K562 (cell line): ENCODE measurements at regions not wholly inside any gene's neighbourhood (a gene's known extent, or its start where the extent isn't known, plus 50 kb on each side); places are given as distances from the start of the nearest gene placed in this dataset.

Source experiments
- ATAC-seq: fragments of 200-7000 bp; cut with Tn5 transposase; 3 replicates; pipeline ENCODE4 v1.9.1; 2020; ENCODE audit warnings: moderate library complexity
- BruUV-seq: library from RNA; stranded (reverse); fragments of 400-500 nt; replicated peaks from 2 replicates; lab custom pipeline; 2021; lab: Mats Ljungman, UMichigan
- CTCF ChIA-PET: fragments of 300-600 bp; formaldehyde crosslinking; extraction: SDS; loops from one replicate; lab custom pipeline; 2021; ENCODE audit warnings: low intra/inter-chr PET ratio; lab: Yijun Ruan, JAX
- POLR2A ChIA-PET: fragments of 300-600, 350-650 bp; sonication (Branson Sonifier 250); formaldehyde crosslinking; extraction: SDS; loops from one replicate; lab custom pipeline; 2021; ENCODE audit warnings: antibody characterized with exemption, inconsistent platforms; lab: Yijun Ruan, JAX
- DNase-seq, 4 experiments: peaks; one replicate each; pipeline versions ENCODE4 v3.0.0 to v3.0.0-alpha.2; 2011 to 2018; ENCODE audit warnings: low spot score in 3 of 4, mixed read lengths in 3 of 4; ENCODE audit errors: extremely low read depth in 1 of 4
- FAIRE-seq: peaks from 2 replicates; lab custom pipeline; 2011; peaks lifted over from hg19 to GRCh38; lab: Jason Lieb, UNC
- H2AFZ ChIP-seq: 2 replicates; pipeline ENCODE4 v1.6.0; 2011; ENCODE audit warnings: low read depth, low read length, control low read depth, inconsistent platforms
- H3K27ac ChIP-seq: fragments of 200-600 bp; 3 replicates; pipeline ENCODE4 v1.8.0; 2011; ENCODE audit warnings: low read depth, mild to moderate bottlenecking, control low read depth, inconsistent platforms, low read length, moderate library complexity, mixed read lengths; ENCODE audit errors: extremely low read depth
- H3K27me3 ChIP-seq, 2 experiments: fragments of 300-600 bp in 1 of 2; 2 replicates in 1 of 2; 3 replicates in 1 of 2; pipeline versions ENCODE4 v1.6.0 to v1.8.0; 2011; ENCODE audit warnings: inconsistent platforms in 2 of 2, low read length in 2 of 2, mild to moderate bottlenecking in 1 of 2, mixed read lengths in 1 of 2, moderate library complexity in 1 of 2; ENCODE audit not compliant: control insufficient read depth in 2 of 2, insufficient read depth in 2 of 2
- H3K36me3 ChIP-seq: fragments of 300-600 bp; 3 replicates; pipeline ENCODE4 v1.8.0; 2011; ENCODE audit warnings: mild to moderate bottlenecking, low read length, inconsistent platforms; ENCODE audit not compliant: control insufficient read depth, insufficient read depth
- H3K4me1 ChIP-seq, 2 experiments: fragments of 200-600 bp in 1 of 2; replicated peaks in 1 of 2; 2 replicates in 1 of 2; 3 replicates in 1 of 2; pipeline versions ENCODE4 v1.5.1 to v1.8.0; 2011; ENCODE audit warnings: inconsistent platforms in 2 of 2, low read length in 2 of 2, mild to moderate bottlenecking in 1 of 2, mixed read lengths in 1 of 2, moderate library complexity in 1 of 2; ENCODE audit not compliant: control insufficient read depth in 2 of 2, insufficient read depth in 2 of 2
- H3K4me2 ChIP-seq: 2 replicates; pipeline ENCODE4 v1.6.1; 2011; ENCODE audit warnings: low read length, control low read depth, inconsistent platforms, mixed read lengths; ENCODE audit not compliant: insufficient read depth
- H3K4me3 ChIP-seq: fragments of 200-600 bp; sonication (generic), shearing (Covaris generic); 2 replicates; pipeline ENCODE4 v1.5.1; 2016; ENCODE audit warnings: control low read depth, inconsistent platforms
- H3K79me2 ChIP-seq: fragments of 200-600 bp; 3 replicates; pipeline ENCODE4 v1.8.0; 2011; ENCODE audit warnings: low read length, inconsistent platforms; ENCODE audit not compliant: control insufficient read depth, insufficient read depth
- H3K9ac ChIP-seq, 2 experiments: 2 replicates each; pipeline versions ENCODE4 v1.6.0 to v1.6.1; 2011; ENCODE audit warnings: low read depth in 2 of 2, low read length in 2 of 2, control low read depth in 1 of 2, inconsistent platforms in 1 of 2, mild to moderate bottlenecking in 1 of 2, mixed read lengths in 1 of 2; ENCODE audit not compliant: insufficient read depth in 1 of 2
- H3K9me1 ChIP-seq: one replicate; pipeline ENCODE4 v1.6.0; 2011; ENCODE audit warnings: inconsistent platforms, mild to moderate bottlenecking, low read length, moderate library complexity; ENCODE audit not compliant: control insufficient read depth, insufficient read depth
- H3K9me3 ChIP-seq: replicated peaks from 2 replicates; pipeline ENCODE4 v1.5.1; 2011; ENCODE audit warnings: low read depth, low read length, inconsistent platforms; ENCODE audit not compliant: control insufficient read depth, insufficient read depth
- H4K20me1 ChIP-seq: replicated peaks from 2 replicates; pipeline ENCODE4 v1.6.1; 2011; ENCODE audit warnings: low read length, inconsistent platforms, mixed read lengths; ENCODE audit not compliant: control insufficient read depth, insufficient read depth
- C11orf30 ChIP-seq: fragments of 450-650 bp; IDR thresholded peaks from 2 replicates; pipeline ENCODE4 v1.6.1; 2016; ENCODE audit warnings: low read depth, mild to moderate bottlenecking
- CBX8 ChIP-seq: fragments of 200-600 bp; sonication (generic); IDR thresholded peaks from 2 replicates; pipeline ENCODE4 v1.6.1; 2012; ENCODE audit warnings: borderline replicate concordance, mixed run types, low read depth, mild to moderate bottlenecking, moderate library complexity, mixed read lengths, low read length, control low read depth, inconsistent platforms; ENCODE audit not compliant: poor library complexity, severe bottlenecking; ENCODE audit errors: extremely low read depth
- COPS2 ChIP-seq: fragments of 450-650 bp; conservative IDR thresholded peaks from 2 replicates; pipeline ENCODE4 v1.6.1; 2016; ENCODE audit warnings: mild to moderate bottlenecking, moderate library complexity
- EZH2 ChIP-seq: IDR thresholded peaks from 2 replicates; pipeline ENCODE4 v1.6.1; 2012; ENCODE audit warnings: low read depth, mild to moderate bottlenecking, inconsistent platforms, low read length, borderline replicate concordance
- FOXA1 ChIP-seq: fragments of 450-650 bp; IDR thresholded peaks from 2 replicates; pipeline ENCODE4 v1.6.1; 2016; ENCODE audit warnings: mild to moderate bottlenecking, borderline replicate concordance
- FUS ChIP-seq: fragments of 200-400 bp; formaldehyde crosslinking; optimal IDR thresholded peaks from 2 replicates; pipeline ENCODE3; 2017; ENCODE audit warnings: low read depth, low read length
- MBD2 ChIP-seq: sonication (generic); IDR thresholded peaks from 2 replicates; pipeline ENCODE4 v1.6.1; 2016; ENCODE audit warnings: low read depth, borderline replicate concordance
- PHF8 ChIP-seq: fragments of 200-600 bp; sonication (generic); IDR thresholded peaks from 2 replicates; pipeline ENCODE4 v1.6.1; 2012; ENCODE audit warnings: mixed run types, mild to moderate bottlenecking, inconsistent platforms, low read length, moderate library complexity, borderline replicate concordance
- XRCC5 ChIP-seq: fragments of 200-400 bp; formaldehyde crosslinking; IDR thresholded peaks from 2 replicates; pipeline ENCODE4 v1.6.1; 2017; ENCODE audit warnings: low read depth, mild to moderate bottlenecking, low read length
- YBX1 ChIP-seq: fragments of 450-650 bp; IDR thresholded peaks from 2 replicates; pipeline ENCODE4 v1.7.1; 2016; ENCODE audit warnings: mild to moderate bottlenecking
- ZNF121 ChIP-seq: sonication (generic); formaldehyde crosslinking; conservative IDR thresholded peaks from 2 replicates; pipeline ENCODE4 v1.8.0; 2022; ENCODE audit warnings: missing genetic modification reagents
- ZNF212 ChIP-seq: fragments of 450-650 bp; formaldehyde crosslinking; IDR thresholded peaks from 2 replicates; pipeline ENCODE4 v1.4.0; 2020; ENCODE audit warnings: mild to moderate bottlenecking
- ZNF324 ChIP-seq: fragments of 250-450 bp; sonication (Bioruptor Pico); IDR thresholded peaks from 2 replicates; pipeline ENCODE4 v1.4.0; 2020; ENCODE audit warnings: mild to moderate bottlenecking
- ZNF699 ChIP-seq: fragments of 250-450 bp; sonication (Bioruptor Pico); IDR thresholded peaks from 2 replicates; pipeline ENCODE4 v1.8.0; 2021; ENCODE audit warnings: mild to moderate bottlenecking, moderate library complexity; ENCODE audit not compliant: insufficient replicate concordance
- WGBS: fragments of 100-300 bp; shearing (Covaris generic); methylation state at CpG from one replicate; pipeline ENCODE4 v1.1.6; 2016; ENCODE audit warnings: low coverage, mixed read lengths; ENCODE audit not compliant: insufficient coverage; ENCODE audit errors: missing lambda C conversion rate; 5-methylcytosine and 5-hydroxymethylcytosine counted together
- in situ Hi-C: fragments of 300-500 bp; cut with MboI; formaldehyde crosslinking; loops from 4 replicates; pipeline ENCODE4 v1.15.0; 2018; ENCODE audit warnings: inconsistent platforms, mixed read lengths
- intact Hi-C: fragments of 100-400 bp; cut with micrococcal nuclease; formaldehyde crosslinking; loops from 2 replicates; pipeline ENCODE4 v1.14.2; 2022
- TF ChIP-seq, protein P1 (sequence below): fragments of 450-650 bp; formaldehyde crosslinking; IDR thresholded peaks from 2 replicates; pipeline ENCODE4 v1.4.0; 2020; ENCODE audit warnings: mild to moderate bottlenecking, mixed read lengths
- TF ChIP-seq, protein P2 (sequence below): IDR thresholded peaks from 2 replicates; pipeline ENCODE4 v1.6.1; 2012; ENCODE audit warnings: low read depth, low read length, improper control_type of control experiment, borderline replicate concordance
- TF ChIP-seq, protein P3 (sequence below): fragments of 450-650 bp; IDR thresholded peaks from 2 replicates; pipeline ENCODE4 v1.6.1; 2014; ENCODE audit warnings: low read depth, mild to moderate bottlenecking, moderate library complexity, borderline replicate concordance

DNA sequence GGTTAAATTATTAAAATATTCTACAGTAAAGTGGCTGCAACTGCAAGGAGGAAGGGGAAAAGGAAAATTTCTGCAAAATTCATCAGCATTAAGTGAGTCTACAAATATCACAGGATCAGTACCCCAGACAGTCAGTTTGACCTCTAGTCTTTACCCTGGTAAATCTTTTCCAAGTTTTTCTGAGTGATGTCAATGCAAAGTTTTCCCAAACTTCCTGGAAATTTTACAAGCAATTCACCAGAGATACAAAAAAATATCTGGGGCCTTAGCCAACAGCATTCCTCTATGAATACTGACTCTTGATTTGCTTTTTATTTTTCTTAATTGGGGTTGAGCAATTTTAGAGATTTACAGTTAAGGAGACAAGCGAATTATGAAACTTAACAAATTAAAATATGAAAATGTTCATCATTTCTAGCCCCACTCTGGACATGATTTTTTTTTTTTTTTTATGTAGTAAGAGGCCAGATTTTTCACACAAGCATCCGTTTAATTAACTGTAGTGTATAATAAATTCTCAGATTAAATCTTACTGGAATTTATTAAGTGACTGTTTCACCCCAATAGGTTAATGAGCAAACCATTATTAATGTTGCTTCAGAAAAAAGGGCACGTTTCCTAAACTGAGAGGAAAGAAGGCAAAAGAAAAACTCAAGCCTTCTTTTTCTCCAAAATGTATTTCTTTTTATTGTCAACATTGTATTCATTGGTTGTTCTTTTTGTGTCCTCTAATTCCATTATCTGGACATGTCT is 539.5 kb upstream of the FZD8 start:
- no TSS peak for BruUV-seq
- Histone ChIP-seq H3K27ac (no peak overlapping the region), H3K9me3 (no peaks in the 10 kb centered on the region), H3K79me2 (no peaks in the 10 kb centered on the region), H3K4me3 (no peak overlapping the region), H4K20me1 (no peaks in the 10 kb centered on the region), H3K4me2 (no peak overlapping the region), H3K27me3 (no peaks in the 10 kb centered on the region), H3K9ac (no peak overlapping the region), H3K4me1 (no peaks in the 10 kb centered on the region), H3K36me3 (no peaks in the 10 kb centered on the region), H2AFZ (no peak overlapping the region), H3K9me1 (no peaks in the 10 kb centered on the region)
- ChIA-PET POLR2A (no interaction called here), CTCF (no interaction called here)
- TF ChIP-seq ZNF121 (CRISPR knock-in tag) (no peak), FUS (no peak), ZNF324 (CRISPR knock-in tag) (no peak), YBX1 (no peak), C11orf30 (no peak), CBX8 (no peak), EZH2 (no peak), ZNF699 (CRISPR knock-in tag) (no peak), PHF8 (no peak), COPS2 (no peak), FOXA1 (no peak), MBD2 (no peak), XRCC5 (no peak), ZNF212 (CRISPR knock-in tag) (no peak)
- TF ChIP-seq, protein P1, sequence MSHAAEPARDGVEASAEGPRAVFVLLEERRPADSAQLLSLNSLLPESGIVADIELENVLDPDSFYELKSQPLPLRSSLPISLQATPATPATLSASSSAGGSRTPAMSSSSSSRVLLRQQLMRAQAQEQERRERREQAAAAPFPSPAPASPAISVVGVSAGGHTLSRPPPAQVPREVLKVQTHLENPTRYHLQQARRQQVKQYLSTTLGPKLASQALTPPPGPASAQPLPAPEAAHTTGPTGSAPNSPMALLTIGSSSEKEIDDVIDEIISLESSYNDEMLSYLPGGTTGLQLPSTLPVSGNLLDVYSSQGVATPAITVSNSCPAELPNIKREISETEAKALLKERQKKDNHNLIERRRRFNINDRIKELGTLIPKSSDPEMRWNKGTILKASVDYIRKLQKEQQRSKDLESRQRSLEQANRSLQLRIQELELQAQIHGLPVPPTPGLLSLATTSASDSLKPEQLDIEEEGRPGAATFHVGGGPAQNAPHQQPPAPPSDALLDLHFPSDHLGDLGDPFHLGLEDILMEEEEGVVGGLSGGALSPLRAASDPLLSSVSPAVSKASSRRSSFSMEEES = no peak
- TF ChIP-seq, protein P2, sequence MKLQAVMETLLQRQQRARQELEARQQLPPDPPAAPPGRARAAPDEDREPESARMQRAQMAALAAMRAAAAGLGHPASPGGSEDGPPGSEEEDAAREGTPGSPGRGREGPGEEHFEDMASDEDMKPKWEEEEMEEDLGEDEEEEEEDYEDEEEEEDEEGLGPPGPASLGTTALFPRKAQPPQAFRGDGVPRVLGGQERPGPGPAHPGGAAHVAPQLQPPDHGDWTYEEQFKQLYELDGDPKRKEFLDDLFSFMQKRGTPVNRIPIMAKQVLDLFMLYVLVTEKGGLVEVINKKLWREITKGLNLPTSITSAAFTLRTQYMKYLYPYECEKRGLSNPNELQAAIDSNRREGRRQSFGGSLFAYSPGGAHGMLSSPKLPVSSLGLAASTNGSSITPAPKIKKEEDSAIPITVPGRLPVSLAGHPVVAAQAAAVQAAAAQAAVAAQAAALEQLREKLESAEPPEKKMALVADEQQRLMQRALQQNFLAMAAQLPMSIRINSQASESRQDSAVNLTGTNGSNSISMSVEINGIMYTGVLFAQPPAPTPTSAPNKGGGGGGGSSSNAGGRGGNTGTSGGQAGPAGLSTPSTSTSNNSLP = no peak
- TF ChIP-seq, protein P3, sequence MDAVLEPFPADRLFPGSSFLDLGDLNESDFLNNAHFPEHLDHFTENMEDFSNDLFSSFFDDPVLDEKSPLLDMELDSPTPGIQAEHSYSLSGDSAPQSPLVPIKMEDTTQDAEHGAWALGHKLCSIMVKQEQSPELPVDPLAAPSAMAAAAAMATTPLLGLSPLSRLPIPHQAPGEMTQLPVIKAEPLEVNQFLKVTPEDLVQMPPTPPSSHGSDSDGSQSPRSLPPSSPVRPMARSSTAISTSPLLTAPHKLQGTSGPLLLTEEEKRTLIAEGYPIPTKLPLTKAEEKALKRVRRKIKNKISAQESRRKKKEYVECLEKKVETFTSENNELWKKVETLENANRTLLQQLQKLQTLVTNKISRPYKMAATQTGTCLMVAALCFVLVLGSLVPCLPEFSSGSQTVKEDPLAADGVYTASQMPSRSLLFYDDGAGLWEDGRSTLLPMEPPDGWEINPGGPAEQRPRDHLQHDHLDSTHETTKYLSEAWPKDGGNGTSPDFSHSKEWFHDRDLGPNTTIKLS = no peak
- DNase-seq (no peak), FAIRE-seq (no peak), ATAC-seq (no peak)
- WGBS = 0% methylated on average over 3 of the region's 3 CpGs
- in situ Hi-C loops (no loop called here), intact Hi-C loops (no loop called here)
